HS-5 (cell line): ENCODE measurements at regions not wholly inside any gene's neighbourhood (a gene's known extent, or its start where the extent isn't known, plus 50 kb on each side); places are given as distances from the start of the nearest gene placed in this dataset.
A peak's percentile ranks its signal among the peaks of the same experiment; 100 is the strongest.

ENCODE experiments used
- DNase-seq: peaks from one replicate; pipeline ENCODE4 v3.0.0-alpha.2; 2012; ENCODE audit warnings: low read depth

DNA sequence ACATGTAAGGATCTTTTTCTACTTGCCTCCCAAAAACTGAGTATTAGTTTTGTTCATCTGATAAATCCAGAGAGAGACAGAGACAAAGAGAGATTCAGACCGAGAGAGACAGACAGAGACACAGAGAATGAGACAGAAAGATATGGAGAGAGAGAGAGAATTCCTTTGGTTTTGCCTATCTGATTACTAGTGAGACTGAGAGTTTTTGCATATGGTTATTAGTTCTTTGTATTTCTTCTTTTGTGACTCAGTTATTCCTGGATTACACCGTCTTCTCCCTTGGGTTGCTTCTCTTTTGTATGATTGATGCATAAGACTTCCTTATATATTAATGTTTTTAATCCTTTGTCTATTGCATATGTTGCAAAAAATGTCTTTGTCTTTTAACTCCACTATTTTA, 91.2 kb upstream of the SPATA31C2 start:
- no peak for DNase-seq

- no peak for DNase-seq
Measured at GRCh38 chr9:88224938-88225337, 86.7 kb upstream of the SPATA31C2 start.

- DNase-seq: no peak
Measured at GRCh38 chr9:88221105-88221504, 82.8 kb upstream of the SPATA31C2 start.

GRCh38 chr9:88220652-88221051, 82.4 kb upstream of the SPATA31C2 start:
- no peak for DNase-seq

GRCh38 chr9:88219601-88220000, 81.3 kb upstream of the SPATA31C2 start:
- no peak for DNase-seq

DNA sequence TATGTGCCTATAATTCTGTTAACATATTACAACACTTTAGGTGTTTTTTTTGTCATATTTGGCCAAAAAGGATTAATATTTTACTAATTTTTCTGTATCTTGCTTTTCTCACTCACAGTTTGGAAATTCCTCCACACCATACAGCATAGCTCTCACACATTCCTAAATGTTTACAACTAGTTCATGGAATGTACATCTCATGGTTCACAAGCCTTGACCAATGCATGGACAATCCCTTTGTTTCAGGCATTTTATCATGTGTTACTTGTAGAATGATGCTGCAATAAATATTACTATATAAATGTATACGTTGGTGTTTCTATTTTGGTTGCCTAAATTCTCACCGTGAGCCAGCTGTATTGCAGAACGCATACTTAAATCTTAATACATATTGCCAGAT, 80.5 kb upstream of the SPATA31C2 start:
- DNase-seq: peak; percentile 14

DNA sequence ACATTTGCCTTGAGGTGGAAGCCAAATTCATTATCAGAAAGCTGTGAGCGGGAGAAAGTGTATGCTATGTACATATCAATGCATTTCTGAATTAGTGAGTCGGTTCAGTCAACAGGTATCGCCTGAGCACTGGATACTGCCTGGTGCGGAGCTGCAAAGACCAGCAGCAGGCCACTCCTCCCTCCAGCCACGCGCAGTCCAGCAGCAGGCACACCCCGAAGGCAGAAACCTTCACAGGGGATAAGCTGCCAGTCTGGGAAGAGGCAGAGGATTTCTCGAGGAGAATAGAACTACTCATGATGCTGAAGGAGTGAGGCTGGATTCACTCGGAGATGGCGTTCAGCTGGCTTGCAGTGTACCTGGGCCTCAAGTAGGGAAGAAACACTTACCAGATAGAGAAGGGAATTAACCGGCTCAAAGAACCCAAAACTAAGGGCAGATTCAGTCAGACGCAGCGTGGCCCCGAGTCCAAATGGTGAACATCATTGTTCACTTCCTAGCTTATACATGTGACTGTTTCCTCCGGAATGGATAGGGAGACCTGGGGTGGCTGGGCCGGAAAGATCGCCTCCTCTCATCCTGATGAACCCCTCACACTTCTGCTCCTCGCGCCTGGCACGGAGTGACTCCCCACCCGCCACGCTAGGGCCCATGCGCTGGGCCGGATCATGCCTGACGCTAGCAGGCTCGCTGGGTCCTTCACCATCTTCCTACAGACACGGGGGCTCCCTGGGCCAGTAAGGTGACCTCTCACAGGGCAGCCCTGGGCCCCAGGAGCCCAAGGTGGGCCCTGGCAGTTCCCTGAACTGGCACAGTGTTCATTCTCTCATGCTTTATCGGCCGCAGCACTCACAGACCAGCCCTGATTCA, 78.1 kb upstream of the SPATA31C2 start:
- DNase-seq: no peak

DNA sequence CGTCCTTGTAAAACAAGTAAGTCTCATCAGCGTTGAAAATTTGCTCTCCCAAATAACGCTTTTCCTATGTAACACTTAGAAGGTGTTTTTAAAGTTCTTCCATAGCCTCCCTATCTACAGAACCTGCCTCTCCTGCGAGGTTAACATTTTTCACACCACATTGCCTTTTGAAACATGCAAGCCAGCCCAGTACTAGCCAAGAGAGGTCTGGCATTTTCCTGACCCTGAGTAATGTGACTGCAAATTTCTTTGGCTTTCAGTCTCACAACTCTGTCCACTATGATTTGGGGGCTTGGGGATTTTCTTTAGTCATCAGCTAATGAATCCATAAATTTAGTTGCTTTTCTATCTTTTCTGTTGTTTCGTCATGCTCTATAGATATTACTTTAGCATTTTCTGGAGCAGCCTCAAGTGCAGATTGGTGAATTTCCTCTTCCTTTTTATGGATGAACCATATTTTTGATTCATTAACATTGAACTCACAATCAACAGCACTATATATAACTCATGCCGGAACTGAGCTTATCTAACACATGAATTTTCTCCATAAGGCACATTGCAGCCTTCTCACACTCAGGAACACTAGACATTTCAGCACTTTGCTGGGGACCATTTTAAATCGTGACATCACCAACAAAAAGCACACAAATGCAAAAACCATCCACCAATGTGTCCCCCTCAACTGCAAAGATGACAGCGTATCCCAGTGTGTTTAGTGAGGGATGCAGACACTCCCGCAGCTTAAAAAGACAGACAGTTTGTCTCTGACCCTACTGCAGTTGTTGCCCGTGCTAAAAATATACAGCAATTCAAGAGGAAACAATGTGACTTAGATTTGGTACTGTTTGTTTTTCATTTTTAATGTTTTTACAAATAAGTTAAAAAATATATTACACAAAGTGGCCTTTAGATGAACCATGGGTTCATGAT, 77.2 kb upstream of the SPATA31C2 start:
- DNase-seq: no peak

DNA sequence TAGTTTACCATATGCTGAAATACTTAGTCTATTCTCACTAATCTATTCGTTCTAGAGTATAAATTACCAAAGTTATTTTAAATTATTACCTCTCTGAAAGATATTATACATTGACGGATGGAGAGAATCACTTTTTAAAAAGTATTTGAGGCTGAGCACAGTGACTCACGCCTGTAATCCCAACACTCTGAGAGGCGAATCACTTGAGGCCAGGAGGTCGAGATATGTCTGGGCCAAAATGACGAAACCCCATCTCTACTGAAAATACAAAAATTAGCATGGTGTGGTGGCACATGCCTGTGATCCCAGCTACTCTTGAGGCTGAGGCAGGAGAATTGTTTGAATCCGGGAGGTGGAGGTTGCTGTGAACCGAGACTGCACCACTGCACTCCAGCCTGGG, 64.0 kb upstream of the SPATA31C2 start:
- no peak for DNase-seq

DNA sequence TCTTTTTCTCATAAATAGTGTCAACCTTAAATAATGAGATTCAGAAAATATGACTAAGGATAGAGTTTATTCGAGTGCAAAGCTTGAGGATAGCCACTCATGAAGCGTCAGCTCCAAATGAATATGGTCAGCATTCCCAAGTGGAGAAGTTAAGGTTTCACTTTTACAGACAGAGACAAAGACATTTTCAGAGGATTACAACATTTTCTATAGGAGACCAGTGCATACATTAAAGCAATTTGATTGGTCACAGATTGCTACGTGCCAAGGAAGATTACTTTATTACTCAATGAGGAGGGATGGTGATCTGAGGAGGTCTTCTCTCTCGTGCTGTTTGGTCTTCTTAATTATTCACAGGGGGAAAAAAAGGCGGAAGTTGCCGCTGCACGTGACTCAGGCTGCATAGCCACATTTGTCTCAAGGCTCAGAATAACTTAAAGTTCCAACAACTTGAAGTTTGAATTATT, 60.1 kb upstream of the SPATA31C2 start:
- peak; percentile 79 for DNase-seq

DNA sequence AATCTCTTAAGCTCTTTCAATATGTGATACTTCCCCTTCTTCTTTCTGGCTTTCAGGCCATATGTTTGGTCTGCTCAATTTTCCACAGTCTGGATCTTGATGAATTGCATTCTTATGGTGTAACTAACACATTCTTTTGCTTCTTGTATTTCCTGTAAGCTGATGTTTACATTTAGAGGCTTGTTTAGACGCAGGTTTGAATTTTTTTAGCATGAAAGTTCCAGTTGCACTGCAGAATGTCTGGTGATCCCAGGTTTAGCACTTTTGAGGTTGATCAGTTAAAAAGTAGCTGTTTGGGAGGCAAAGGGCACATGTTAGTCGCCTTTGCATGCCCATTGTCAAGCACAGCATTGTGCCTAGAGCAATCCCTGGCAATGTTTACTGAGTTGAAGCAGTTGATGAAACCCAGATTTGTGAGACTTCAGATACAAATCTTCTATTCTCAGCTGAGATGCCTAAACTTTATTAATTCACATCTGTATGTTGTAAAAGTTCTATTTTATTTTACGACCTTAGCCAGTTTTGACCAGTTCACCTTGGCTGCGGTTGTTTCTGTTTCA, 59.6 kb upstream of the SPATA31C2 start:
- DNase-seq: peak; percentile 83

DNA sequence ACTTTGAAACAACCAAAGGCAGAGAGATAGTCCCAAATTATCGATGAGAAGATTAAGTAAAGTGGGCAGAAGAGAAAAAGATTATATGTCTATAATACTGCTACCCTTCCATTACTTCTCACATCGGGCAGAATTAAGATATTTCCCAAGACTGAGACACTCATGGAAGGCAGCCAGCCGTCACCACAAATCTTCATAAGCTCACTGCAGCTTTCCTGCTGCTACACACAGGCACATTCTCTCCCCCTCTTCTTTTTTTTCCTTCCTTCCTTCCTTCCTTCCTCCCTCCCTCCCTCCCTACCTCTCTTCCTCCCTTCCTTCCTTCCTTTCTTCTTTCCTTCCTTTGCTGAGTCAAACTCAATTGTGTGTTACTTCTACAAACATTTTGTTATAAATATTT, 58.7 kb upstream of the SPATA31C2 start:
- DNase-seq: no peak

DNA sequence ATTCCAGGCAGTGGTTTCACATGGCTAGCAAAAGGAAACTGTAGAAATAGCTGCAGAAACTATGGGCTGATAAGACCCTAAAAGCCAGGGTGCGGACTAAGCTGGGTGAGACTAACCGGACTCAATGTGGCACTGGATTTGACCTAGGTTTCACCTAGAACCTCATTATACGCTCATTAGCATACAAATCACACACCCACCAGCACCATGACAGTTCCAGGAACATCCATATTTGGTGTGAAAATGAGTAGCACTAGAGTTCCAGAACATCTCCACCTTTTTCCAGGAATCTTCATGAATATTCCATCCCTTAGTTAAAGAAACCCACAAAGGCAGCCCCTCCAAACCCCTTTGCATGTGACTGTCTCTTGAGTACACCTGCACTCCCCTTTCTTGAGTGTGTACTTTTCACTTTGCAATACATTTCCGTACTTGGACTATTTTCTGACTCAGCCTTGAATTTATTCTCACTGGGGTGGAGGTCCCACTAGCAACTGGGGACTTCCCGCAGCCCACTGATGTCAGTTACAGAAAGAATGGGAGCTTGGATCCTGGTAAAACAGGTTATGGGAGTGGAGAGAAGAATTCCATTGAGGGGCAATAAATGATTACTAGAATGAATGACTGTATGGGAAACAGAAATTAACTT, 58.0 kb upstream of the SPATA31C2 start:
- no peak for DNase-seq

DNA sequence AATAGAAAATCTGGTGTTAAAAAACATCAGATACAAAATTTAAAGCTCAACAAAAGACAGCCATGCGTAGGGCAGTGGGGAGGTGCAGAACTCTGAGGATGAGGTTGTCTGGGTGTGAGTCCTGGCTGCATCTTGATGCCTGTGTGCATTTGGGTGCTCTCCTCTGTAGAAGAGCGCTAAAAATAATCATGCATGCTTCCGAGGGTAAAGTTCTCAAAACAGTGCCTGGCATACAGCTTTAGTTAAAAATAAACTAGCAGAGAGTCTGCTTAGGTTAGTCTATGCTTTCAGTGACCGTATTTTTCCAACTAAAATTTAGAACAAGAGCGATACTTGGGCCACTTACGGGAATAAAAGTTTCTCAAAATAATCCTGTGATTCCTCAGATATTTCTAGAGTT, 55.5 kb upstream of the SPATA31C2 start:
- DNase-seq: no peak

- no peak for DNase-seq
Measured at GRCh38 chr9:88191456-88191855, 53.2 kb upstream of the SPATA31C2 start.

- DNase-seq: no peak
Measured at GRCh38 chr9:88189371-88189770, 51.1 kb upstream of the SPATA31C2 start.
